H1 (cell line): ENCODE measurements at regions not wholly inside any gene's neighbourhood (a gene's known extent, or its start where the extent isn't known, plus 50 kb on each side); places are given as distances from the start of the nearest gene placed in this dataset.

ENCODE experiments used
- CTCF ChIA-PET: fragments of 300-600 bp; sonication (Branson Sonifier 250); formaldehyde crosslinking; loops from one replicate; lab custom pipeline; 2021; ENCODE audit not compliant: partially characterized antibody; lab: Charles Lee
- POLR2A ChIA-PET: fragments of 300-600 bp; sonication (Branson Sonifier 250); formaldehyde crosslinking; loops from one replicate; lab custom pipeline; 2021; ENCODE audit warnings: inconsistent platforms; ENCODE audit not compliant: partially characterized antibody; lab: Charles Lee
- DNase-seq, 2 experiments: peaks; one replicate each; pipeline versions ENCODE4 v3.0.0 to v3.0.0-alpha.2; 2010 to 2022; ENCODE audit warnings: low spot score in 2 of 2, low read depth in 1 of 2, mixed read lengths in 1 of 2
- FAIRE-seq: peaks from 2 replicates; lab custom pipeline; 2011; peaks lifted over from hg19 to GRCh38; lab: Jason Lieb, UNC
- H2AFZ ChIP-seq: 2 replicates; pipeline ENCODE4 v1.8.1; 2012; ENCODE audit warnings: low read length, inconsistent platforms
- H2AK5ac ChIP-seq: 2 replicates; pipeline ENCODE4 v1.6.1; 2013; ENCODE audit warnings: low read depth, low read length
- H2BK120ac ChIP-seq: replicated peaks from 2 replicates; pipeline ENCODE3; 2013; ENCODE audit warnings: low read depth, low read length, inconsistent platforms
- H2BK12ac ChIP-seq: 2 replicates; pipeline ENCODE4 v1.6.1; 2013; ENCODE audit warnings: low read depth, low read length
- H2BK15ac ChIP-seq: 2 replicates; pipeline ENCODE4 v1.6.1; 2013; ENCODE audit warnings: low read length
- H2BK20ac ChIP-seq: 2 replicates; pipeline ENCODE4 v1.6.1; 2013; ENCODE audit warnings: low read length
- H2BK5ac ChIP-seq: 2 replicates; pipeline ENCODE4 v1.6.1; 2013; ENCODE audit warnings: low read depth, low read length
- H3K14ac ChIP-seq: 2 replicates; pipeline ENCODE4 v1.6.1; 2013; ENCODE audit warnings: inconsistent platforms; ENCODE audit not compliant: insufficient read length
- H3K18ac ChIP-seq: 2 replicates; pipeline ENCODE4 v1.6.1; 2013; ENCODE audit warnings: low read length; ENCODE audit errors: extremely low read depth
- H3K23ac ChIP-seq: 2 replicates; pipeline ENCODE4 v1.6.1; 2013; ENCODE audit warnings: inconsistent platforms; ENCODE audit not compliant: insufficient read length
- H3K23me2 ChIP-seq: 2 replicates; pipeline ENCODE4 v1.6.1; 2013; ENCODE audit warnings: low read depth, low read length
- H3K27ac ChIP-seq: 2 replicates; pipeline ENCODE4 v1.6.1; 2011; ENCODE audit warnings: low read depth, low read length, inconsistent platforms
- H3K27me3 ChIP-seq, 4 experiments: replicated peaks in 1 of 4; 1 replicate in 1 of 4; 2 replicates in 3 of 4; pipeline versions ENCODE4 v1.6.1 to v1.8.1; 2011 to 2013; ENCODE audit warnings: low read length in 3 of 4, mild to moderate bottlenecking in 3 of 4, inconsistent platforms in 2 of 4, mixed read lengths in 2 of 4, moderate library complexity in 1 of 4; ENCODE audit not compliant: control insufficient read depth in 3 of 4, insufficient read depth in 3 of 4; ENCODE audit errors: extremely low read depth in 1 of 4
- H3K36me3 ChIP-seq, 4 experiments: 2 replicates each; pipeline versions ENCODE4 v1.6.1 to v1.8.1; 2011 to 2013; ENCODE audit warnings: mild to moderate bottlenecking in 4 of 4, low read length in 3 of 4, moderate library complexity in 2 of 4, control low read depth in 1 of 4, inconsistent platforms in 1 of 4; ENCODE audit not compliant: insufficient read depth in 4 of 4, control insufficient read depth in 2 of 4
- H3K4ac ChIP-seq: replicated peaks from 2 replicates; pipeline ENCODE3; 2013; ENCODE audit warnings: low read length, low read depth, mixed read lengths, inconsistent platforms; ENCODE audit not compliant: insufficient read length
- H3K4me1 ChIP-seq, 4 experiments: replicated peaks in 1 of 4; 1 replicate in 1 of 4; 2 replicates in 3 of 4; pipeline versions ENCODE4 v1.6.1 to v1.8.1; 2011 to 2013; ENCODE audit warnings: low read length in 3 of 4, inconsistent platforms in 2 of 4, mixed read lengths in 1 of 4; ENCODE audit not compliant: insufficient read depth in 4 of 4, control insufficient read depth in 3 of 4
- H3K4me2 ChIP-seq, 2 experiments: 2 replicates each; pipeline versions ENCODE4 v1.6.1 to v1.8.1; 2011 to 2013; ENCODE audit warnings: low read depth in 2 of 2, low read length in 2 of 2, control low read depth in 1 of 2, inconsistent platforms in 1 of 2, mild to moderate bottlenecking in 1 of 2; ENCODE audit not compliant: insufficient read depth in 1 of 2
- H3K4me3 ChIP-seq, 4 experiments: fragments of 200-600, 300-600 bp in 1 of 4; sonication (generic), shearing (Covaris generic), sonication (Bioruptor Twin) in 1 of 4; 2 replicates each; pipeline versions ENCODE4 v1.5.1 to v1.8.1; 2011 to 2016; ENCODE audit warnings: low read length in 4 of 4, low read depth in 3 of 4, control low read depth in 2 of 4, inconsistent platforms in 2 of 4, mild to moderate bottlenecking in 2 of 4, mixed read lengths in 1 of 4, moderate library complexity in 1 of 4; ENCODE audit not compliant: insufficient read depth in 2 of 4; ENCODE audit errors: extremely low read depth in 1 of 4
- H3K56ac ChIP-seq: replicated peaks from 2 replicates; pipeline ENCODE3; 2013; ENCODE audit warnings: low read depth, mild to moderate bottlenecking, mixed read lengths, low read length, inconsistent platforms; ENCODE audit not compliant: insufficient read length
- H3K79me1 ChIP-seq: 2 replicates; pipeline ENCODE4 v1.6.1; 2013; ENCODE audit warnings: low read depth, low read length, control low read depth
- H3K79me2 ChIP-seq, 2 experiments: 2 replicates each; pipeline versions ENCODE4 v1.6.1 to v1.8.1; 2012 to 2013; ENCODE audit warnings: low read length in 2 of 2, mild to moderate bottlenecking in 2 of 2, inconsistent platforms in 1 of 2; ENCODE audit not compliant: insufficient read depth in 2 of 2, control insufficient read depth in 1 of 2
- H3K9ac ChIP-seq, 4 experiments: replicated peaks in 1 of 4; 1 replicate in 1 of 4; 2 replicates in 3 of 4; pipeline versions ENCODE4 v1.6.1 to v1.8.1; 2011 to 2013; ENCODE audit warnings: low read depth in 3 of 4, low read length in 3 of 4, control low read depth in 2 of 4, mild to moderate bottlenecking in 2 of 4, moderate library complexity in 2 of 4, inconsistent platforms in 1 of 4; ENCODE audit errors: extremely low read depth in 1 of 4
- H3K9me3 ChIP-seq, 2 experiments: 2 replicates each; pipeline versions ENCODE4 v1.6.1 to v1.8.1; 2012 to 2013; ENCODE audit warnings: mild to moderate bottlenecking in 2 of 2, moderate library complexity in 2 of 2, control low read depth in 1 of 2, inconsistent platforms in 1 of 2, low read depth in 1 of 2, low read length in 1 of 2, mixed read lengths in 1 of 2; ENCODE audit not compliant: insufficient read depth in 2 of 2
- H4K20me1 ChIP-seq, 2 experiments: replicated peaks in 1 of 2; 2 replicates each; pipeline versions ENCODE3 to v1.8.1; 2011 to 2013; ENCODE audit warnings: inconsistent platforms in 2 of 2, low read length in 2 of 2, mild to moderate bottlenecking in 1 of 2; ENCODE audit not compliant: insufficient read depth in 2 of 2, control insufficient read depth in 1 of 2
- H4K5ac ChIP-seq: 2 replicates; pipeline ENCODE4 v1.6.1; 2013; ENCODE audit warnings: low read length, low read depth, mixed read lengths, inconsistent platforms; ENCODE audit not compliant: insufficient read length
- H4K8ac ChIP-seq: 2 replicates; pipeline ENCODE4 v1.8.0; 2013; ENCODE audit warnings: mild to moderate bottlenecking, moderate library complexity, low read length, inconsistent platforms; ENCODE audit not compliant: insufficient read depth; ENCODE audit errors: extremely low read depth
- H4K91ac ChIP-seq: replicated peaks from 2 replicates; pipeline ENCODE3; 2013; ENCODE audit warnings: low read length, mixed read lengths, inconsistent platforms; ENCODE audit not compliant: insufficient read length
- EGR1 ChIP-seq: IDR thresholded peaks from 2 replicates; pipeline ENCODE4 v1.6.1; 2011; ENCODE audit warnings: low read depth, low read length, borderline replicate concordance
- EZH2 ChIP-seq: fragments of 200-600 bp; sonication (generic); IDR thresholded peaks from 2 replicates; pipeline ENCODE4 v1.7.1; 2012; ENCODE audit warnings: low read depth, mild to moderate bottlenecking, moderate library complexity, low read length, inconsistent platforms; ENCODE audit not compliant: severe bottlenecking
- MAFK ChIP-seq: IDR thresholded peaks from 2 replicates; pipeline ENCODE4 v1.6.1; 2012; ENCODE audit warnings: low read depth, mild to moderate bottlenecking, improper control_type of control experiment, low read length
- WGBS, 2 experiments: shearing (Covaris generic) in 1 of 2; methylation state at CpG; one replicate each; pipeline versions ENCODE4 v1.1.6 to v1.1.7; 2013 to 2015; ENCODE audit warnings: low lambda C conversion rate in 2 of 2, mixed read lengths in 2 of 2, inconsistent platforms in 1 of 2, low coverage in 1 of 2, missing lambda C conversion rate in 1 of 2; ENCODE audit not compliant: insufficient replicate concordance in 2 of 2, insufficient coverage in 1 of 2, insufficient read length in 1 of 2; ENCODE audit errors: extremely low coverage in 1 of 2, missing lambda C conversion rate in 1 of 2; 5-methylcytosine and 5-hydroxymethylcytosine counted together

DNA sequence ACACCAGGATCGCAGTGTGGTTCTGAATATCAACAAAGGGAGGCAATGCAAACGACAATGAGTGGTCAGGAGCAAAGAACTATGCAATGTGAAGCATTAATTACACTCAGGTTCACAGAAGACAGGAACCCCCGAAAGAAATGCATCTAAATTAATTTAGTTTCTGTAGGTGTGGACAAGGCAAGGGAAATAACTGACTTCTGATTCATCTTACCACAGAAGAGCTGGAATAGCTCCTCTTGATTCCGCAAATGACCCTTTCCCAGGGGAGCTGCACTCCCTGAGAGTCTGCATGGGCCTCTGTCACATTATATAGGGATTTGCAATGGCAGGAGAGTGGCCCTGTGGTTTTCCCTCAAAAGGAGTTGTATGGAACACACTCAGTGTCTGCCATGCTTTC lies 263.9 kb upstream of the APCDD1 start:
- Histone ChIP-seq H2AK5ac (no peak overlapping the region), H2BK120ac (no peak overlapping the region), H2BK5ac (no peak overlapping the region), H3K9me3 (0 out of 4 replicates have a peak, but pooled peaks cover 0 to 2% of the 10 kb centered on the region in 2 experiments), H2AFZ (no peak overlapping the region), H3K23ac (no peak overlapping the region), H3K4ac (no peak overlapping the region), H3K14ac (no peak overlapping the region), H4K5ac (no peak overlapping the region), H3K4me1 (no peaks in the 10 kb centered on the region), H3K27me3 (no peaks in the 10 kb centered on the region), H2BK15ac (no peak overlapping the region), H3K36me3 (no peaks in the 10 kb centered on the region), H4K91ac (no peak overlapping the region), H4K20me1 (no peaks in the 10 kb centered on the region), H3K79me2 (no peaks in the 10 kb centered on the region), H3K9ac (no peak overlapping the region), H3K4me3 (no peak overlapping the region), H3K79me1 (no peaks in the 10 kb centered on the region), H3K4me2 (no peak overlapping the region), H3K27ac (no peak overlapping the region), H4K8ac (no peak overlapping the region), H2BK12ac (no peak overlapping the region), H3K23me2 (no peaks in the 10 kb centered on the region), H3K18ac (no peak overlapping the region), H2BK20ac (no peak overlapping the region), H3K56ac (no peak overlapping the region)
- FAIRE-seq (no peak), DNase-seq (no peak)
- ChIA-PET POLR2A (no interaction called here), CTCF (no interaction called here)
- TF ChIP-seq EZH2 (no peak), MAFK (no peak), EGR1 (no peak)
- 89% methylated on average over 4 of the region's 4 CpGs; no CpG with 5 or more reads in 1 of the 2 experiments for WGBS, 2 experiments
